ENCODE measurements at regions not wholly inside any gene's neighbourhood (a gene's known extent, or its start where the extent isn't known, plus 50 kb on each side); places are given as distances from the start of the nearest gene placed in this dataset.

DNA sequence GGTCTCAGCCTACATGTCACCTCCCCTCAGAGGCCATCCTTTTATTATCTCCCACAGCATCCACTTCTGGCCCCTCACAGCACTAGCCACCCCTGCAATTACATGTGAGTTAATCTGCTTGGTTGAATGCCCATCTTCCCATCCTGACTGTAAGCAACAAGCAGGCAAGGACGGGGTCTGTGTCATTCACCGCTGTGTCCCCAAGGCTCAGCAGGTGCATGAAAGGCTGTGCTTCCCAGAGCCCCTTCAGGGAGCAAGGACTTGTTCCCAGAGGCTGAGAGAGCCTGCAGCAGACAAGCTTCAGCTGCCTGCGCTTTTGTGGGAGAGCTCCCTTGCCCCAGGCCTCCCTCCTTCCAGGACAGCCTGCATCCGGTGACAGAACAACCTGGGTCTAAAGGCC lies 172.7 kb upstream of the GSC start (continued):
- TF ChIP-seq, protein P1, sequence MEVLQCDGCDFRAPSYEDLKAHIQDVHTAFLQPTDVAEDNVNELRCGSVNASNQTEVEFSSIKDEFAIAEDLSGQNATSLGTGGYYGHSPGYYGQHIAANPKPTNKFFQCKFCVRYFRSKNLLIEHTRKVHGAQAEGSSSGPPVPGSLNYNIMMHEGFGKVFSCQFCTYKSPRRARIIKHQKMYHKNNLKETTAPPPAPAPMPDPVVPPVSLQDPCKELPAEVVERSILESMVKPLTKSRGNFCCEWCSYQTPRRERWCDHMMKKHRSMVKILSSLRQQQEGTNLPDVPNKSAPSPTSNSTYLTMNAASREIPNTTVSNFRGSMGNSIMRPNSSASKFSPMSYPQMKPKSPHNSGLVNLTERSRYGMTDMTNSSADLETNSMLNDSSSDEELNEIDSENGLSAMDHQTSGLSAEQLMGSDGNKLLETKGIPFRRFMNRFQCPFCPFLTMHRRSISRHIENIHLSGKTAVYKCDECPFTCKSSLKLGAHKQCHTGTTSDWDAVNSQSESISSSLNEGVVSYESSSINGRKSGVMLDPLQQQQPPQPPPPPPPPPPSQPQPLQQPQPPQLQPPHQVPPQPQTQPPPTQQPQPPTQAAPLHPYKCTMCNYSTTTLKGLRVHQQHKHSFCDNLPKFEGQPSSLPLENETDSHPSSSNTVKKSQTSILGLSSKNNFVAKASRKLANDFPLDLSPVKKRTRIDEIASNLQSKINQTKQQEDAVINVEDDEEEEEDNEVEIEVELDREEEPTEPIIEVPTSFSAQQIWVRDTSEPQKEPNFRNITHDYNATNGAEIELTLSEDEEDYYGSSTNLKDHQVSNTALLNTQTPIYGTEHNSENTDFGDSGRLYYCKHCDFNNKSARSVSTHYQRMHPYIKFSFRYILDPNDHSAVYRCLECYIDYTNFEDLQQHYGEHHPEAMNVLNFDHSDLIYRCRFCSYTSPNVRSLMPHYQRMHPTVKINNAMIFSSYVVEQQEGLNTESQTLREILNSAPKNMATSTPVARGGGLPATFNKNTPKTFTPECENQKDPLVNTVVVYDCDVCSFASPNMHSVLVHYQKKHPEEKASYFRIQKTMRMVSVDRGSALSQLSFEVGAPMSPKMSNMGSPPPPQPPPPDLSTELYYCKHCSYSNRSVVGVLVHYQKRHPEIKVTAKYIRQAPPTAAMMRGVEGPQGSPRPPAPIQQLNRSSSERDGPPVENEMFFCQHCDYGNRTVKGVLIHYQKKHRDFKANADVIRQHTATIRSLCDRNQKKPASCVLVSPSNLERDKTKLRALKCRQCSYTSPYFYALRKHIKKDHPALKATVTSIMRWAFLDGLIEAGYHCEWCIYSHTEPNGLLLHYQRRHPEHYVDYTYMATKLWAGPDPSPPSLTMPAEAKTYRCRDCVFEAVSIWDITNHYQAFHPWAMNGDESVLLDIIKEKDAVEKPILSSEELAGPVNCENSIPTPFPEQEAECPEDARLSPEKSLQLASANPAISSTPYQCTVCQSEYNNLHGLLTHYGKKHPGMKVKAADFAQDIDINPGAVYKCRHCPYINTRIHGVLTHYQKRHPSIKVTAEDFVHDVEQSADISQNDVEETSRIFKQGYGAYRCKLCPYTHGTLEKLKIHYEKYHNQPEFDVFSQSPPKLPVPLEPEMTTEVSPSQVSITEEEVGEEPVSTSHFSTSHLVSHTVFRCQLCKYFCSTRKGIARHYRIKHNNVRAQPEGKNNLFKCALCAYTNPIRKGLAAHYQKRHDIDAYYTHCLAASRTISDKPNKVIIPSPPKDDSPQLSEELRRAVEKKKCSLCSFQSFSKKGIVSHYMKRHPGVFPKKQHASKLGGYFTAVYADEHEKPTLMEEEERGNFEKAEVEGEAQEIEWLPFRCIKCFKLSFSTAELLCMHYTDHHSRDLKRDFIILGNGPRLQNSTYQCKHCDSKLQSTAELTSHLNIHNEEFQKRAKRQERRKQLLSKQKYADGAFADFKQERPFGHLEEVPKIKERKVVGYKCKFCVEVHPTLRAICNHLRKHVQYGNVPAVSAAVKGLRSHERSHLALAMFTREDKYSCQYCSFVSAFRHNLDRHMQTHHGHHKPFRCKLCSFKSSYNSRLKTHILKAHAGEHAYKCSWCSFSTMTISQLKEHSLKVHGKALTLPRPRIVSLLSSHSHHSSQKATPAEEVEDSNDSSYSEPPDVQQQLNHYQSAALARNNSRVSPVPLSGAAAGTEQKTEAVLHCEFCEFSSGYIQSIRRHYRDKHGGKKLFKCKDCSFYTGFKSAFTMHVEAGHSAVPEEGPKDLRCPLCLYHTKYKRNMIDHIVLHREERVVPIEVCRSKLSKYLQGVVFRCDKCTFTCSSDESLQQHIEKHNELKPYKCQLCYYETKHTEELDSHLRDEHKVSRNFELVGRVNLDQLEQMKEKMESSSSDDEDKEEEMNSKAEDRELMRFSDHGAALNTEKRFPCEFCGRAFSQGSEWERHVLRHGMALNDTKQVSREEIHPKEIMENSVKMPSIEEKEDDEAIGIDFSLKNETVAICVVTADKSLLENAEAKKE (CRISPR knock-in tag; IDR thresholded peaks at IDR 0.05), result no peak
- TF ChIP-seq, protein P2, sequence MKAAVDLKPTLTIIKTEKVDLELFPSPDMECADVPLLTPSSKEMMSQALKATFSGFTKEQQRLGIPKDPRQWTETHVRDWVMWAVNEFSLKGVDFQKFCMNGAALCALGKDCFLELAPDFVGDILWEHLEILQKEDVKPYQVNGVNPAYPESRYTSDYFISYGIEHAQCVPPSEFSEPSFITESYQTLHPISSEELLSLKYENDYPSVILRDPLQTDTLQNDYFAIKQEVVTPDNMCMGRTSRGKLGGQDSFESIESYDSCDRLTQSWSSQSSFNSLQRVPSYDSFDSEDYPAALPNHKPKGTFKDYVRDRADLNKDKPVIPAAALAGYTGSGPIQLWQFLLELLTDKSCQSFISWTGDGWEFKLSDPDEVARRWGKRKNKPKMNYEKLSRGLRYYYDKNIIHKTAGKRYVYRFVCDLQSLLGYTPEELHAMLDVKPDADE (IDR thresholded peaks at IDR 0.05), result no peak
- TF ChIP-seq, protein P3, sequence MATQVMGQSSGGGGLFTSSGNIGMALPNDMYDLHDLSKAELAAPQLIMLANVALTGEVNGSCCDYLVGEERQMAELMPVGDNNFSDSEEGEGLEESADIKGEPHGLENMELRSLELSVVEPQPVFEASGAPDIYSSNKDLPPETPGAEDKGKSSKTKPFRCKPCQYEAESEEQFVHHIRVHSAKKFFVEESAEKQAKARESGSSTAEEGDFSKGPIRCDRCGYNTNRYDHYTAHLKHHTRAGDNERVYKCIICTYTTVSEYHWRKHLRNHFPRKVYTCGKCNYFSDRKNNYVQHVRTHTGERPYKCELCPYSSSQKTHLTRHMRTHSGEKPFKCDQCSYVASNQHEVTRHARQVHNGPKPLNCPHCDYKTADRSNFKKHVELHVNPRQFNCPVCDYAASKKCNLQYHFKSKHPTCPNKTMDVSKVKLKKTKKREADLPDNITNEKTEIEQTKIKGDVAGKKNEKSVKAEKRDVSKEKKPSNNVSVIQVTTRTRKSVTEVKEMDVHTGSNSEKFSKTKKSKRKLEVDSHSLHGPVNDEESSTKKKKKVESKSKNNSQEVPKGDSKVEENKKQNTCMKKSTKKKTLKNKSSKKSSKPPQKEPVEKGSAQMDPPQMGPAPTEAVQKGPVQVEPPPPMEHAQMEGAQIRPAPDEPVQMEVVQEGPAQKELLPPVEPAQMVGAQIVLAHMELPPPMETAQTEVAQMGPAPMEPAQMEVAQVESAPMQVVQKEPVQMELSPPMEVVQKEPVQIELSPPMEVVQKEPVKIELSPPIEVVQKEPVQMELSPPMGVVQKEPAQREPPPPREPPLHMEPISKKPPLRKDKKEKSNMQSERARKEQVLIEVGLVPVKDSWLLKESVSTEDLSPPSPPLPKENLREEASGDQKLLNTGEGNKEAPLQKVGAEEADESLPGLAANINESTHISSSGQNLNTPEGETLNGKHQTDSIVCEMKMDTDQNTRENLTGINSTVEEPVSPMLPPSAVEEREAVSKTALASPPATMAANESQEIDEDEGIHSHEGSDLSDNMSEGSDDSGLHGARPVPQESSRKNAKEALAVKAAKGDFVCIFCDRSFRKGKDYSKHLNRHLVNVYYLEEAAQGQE (IDR thresholded peaks at IDR 0.05; ENCODE audit: unreplicated experiment), result no peak
- TF ChIP-seq EZH2 (IDR thresholded peaks at IDR 0.05; ENCODE audit: low read depth, unreplicated experiment), result no peak
- TF ChIP-seq, protein P4, sequence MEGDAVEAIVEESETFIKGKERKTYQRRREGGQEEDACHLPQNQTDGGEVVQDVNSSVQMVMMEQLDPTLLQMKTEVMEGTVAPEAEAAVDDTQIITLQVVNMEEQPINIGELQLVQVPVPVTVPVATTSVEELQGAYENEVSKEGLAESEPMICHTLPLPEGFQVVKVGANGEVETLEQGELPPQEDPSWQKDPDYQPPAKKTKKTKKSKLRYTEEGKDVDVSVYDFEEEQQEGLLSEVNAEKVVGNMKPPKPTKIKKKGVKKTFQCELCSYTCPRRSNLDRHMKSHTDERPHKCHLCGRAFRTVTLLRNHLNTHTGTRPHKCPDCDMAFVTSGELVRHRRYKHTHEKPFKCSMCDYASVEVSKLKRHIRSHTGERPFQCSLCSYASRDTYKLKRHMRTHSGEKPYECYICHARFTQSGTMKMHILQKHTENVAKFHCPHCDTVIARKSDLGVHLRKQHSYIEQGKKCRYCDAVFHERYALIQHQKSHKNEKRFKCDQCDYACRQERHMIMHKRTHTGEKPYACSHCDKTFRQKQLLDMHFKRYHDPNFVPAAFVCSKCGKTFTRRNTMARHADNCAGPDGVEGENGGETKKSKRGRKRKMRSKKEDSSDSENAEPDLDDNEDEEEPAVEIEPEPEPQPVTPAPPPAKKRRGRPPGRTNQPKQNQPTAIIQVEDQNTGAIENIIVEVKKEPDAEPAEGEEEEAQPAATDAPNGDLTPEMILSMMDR (conservative IDR thresholded peaks at IDR 0.05; ENCODE audit: low read depth in 2 of 2), result no peak
